ENCODE measurements at regions not wholly inside any gene's neighbourhood (a gene's known extent, or its start where the extent isn't known, plus 50 kb on each side); places are given as distances from the start of the nearest gene placed in this dataset.
"Not testable (repeated sequence)": the region's sequence is repeated elsewhere in the genome, so short reads cannot be mapped to it uniquely, and the experiment has no call there.

GRCh38 chr7:88554847-88555246, 204.7 kb upstream of the ZNF804B start:
- not testable (repeated sequence) for H3K4me1 Mint-ChIP-seq; H3K79me1 ChIP-seq (ENCODE audit: insufficient read depth, low read depth, low read length, poor library complexity, severe bottlenecking); H4K8ac ChIP-seq (replicated peaks; ENCODE audit: insufficient read length, low read depth, low read length); H2BK12ac ChIP-seq (ENCODE audit: insufficient read length, low read depth, low read length); H4K20me1 ChIP-seq (ENCODE audit: control insufficient read depth, insufficient read depth, insufficient read length); H3K4me3 Mint-ChIP-seq; H3K14ac ChIP-seq (ENCODE audit: insufficient read depth, low read length); H2AK5ac ChIP-seq (ENCODE audit: insufficient read length, low read length); H2BK5ac ChIP-seq (ENCODE audit: insufficient read length, low read length); DNase-seq; H3K23me2 ChIP-seq (ENCODE audit: insufficient read length, low read depth, low read length, poor library complexity, severe bottlenecking); H3K9ac ChIP-seq (ENCODE audit: extremely low read depth, insufficient read length, low read length); H3K79me2 ChIP-seq (ENCODE audit: insufficient read depth, low read length); H3K4me2 ChIP-seq (ENCODE audit: insufficient read depth, insufficient read length, low read length); H3K27me3 ChIP-seq (ENCODE audit: insufficient read depth, low read length); H3K27ac Mint-ChIP-seq; H3K27me3 Mint-ChIP-seq (ENCODE audit: low read depth); H3T11ph ChIP-seq (ENCODE audit: low read length); H2AFZ ChIP-seq (ENCODE audit: low read length); H2BK20ac ChIP-seq (ENCODE audit: low read depth, low read length, poor library complexity, severe bottlenecking); H3K4ac ChIP-seq (ENCODE audit: low read depth, low read length); H3K56ac ChIP-seq (ENCODE audit: insufficient read length, low read depth, low read length); H4K91ac ChIP-seq (ENCODE audit: insufficient read length, low read depth, low read length); H2BK15ac ChIP-seq (ENCODE audit: low read depth, low read length); H3K23ac ChIP-seq (ENCODE audit: insufficient read length, low read depth, low read length); H3K4me1 ChIP-seq (ENCODE audit: insufficient read depth, low read length); H4K5ac ChIP-seq (ENCODE audit: insufficient read length, low read depth, low read length); H3K9me3 ChIP-seq (ENCODE audit: control insufficient read depth, low read depth, low read length); H3K18ac ChIP-seq (ENCODE audit: insufficient read length, low read depth, low read length); H3K27ac ChIP-seq (ENCODE audit: insufficient read length, low read depth, low read length); H2BK120ac ChIP-seq (ENCODE audit: low read depth, low read length, poor library complexity, severe bottlenecking)
- peaks cover 19 to 25% of the 10 kb centered on the region in 2 experiments for H3K9me3 Mint-ChIP-seq
- WGBS (ENCODE audit: extremely low coverage, insufficient read length, low lambda C conversion rate), result no CpG with 5 or more reads among the region's 4 CpGs
- H3K36me3 Mint-ChIP-seq (ENCODE audit: insufficient read depth in 1 of 3, low read depth in 3 of 3), result peaks cover 4 to 33% (median 7%) of the 10 kb centered on the region in 3 experiments; a peak in 6 of 7 replicates
